Panc1 (cell line): ENCODE measurements at regions not wholly inside any gene's neighbourhood (a gene's known extent, or its start where the extent isn't known, plus 50 kb on each side); places are given as distances from the start of the nearest gene placed in this dataset.

Experiments
- ATAC-seq: fragments of 200-7000 bp; cut with Tn5 transposase; 2 replicates; pipeline ENCODE4 v1.9.1; 2020; ENCODE audit warnings: mild to moderate bottlenecking, moderate library complexity
- BruUV-seq: library from RNA; stranded (reverse); fragments of 400-500 nt; replicated peaks from 2 replicates; lab custom pipeline; 2021; lab: Mats Ljungman, UMichigan
- CTCF ChIA-PET: fragments of 300-600 bp; sonication (Branson Sonifier 250); formaldehyde crosslinking; loops from one replicate; lab custom pipeline; 2022; ENCODE audit warnings: antibody characterized with exemption; lab: Charles Lee
- POLR2A ChIA-PET: fragments of 300-600 bp; sonication (Branson Sonifier 250); formaldehyde crosslinking; loops from one replicate; lab custom pipeline; 2022; ENCODE audit warnings: antibody characterized with exemption; lab: Charles Lee
- DNase-seq: peaks from one replicate; pipeline ENCODE4 v3.0.0-alpha.2; 2010; ENCODE audit warnings: low read depth, low spot score
- H3K27ac ChIP-seq: 2 replicates; pipeline ENCODE4 v1.5.1; 2011; ENCODE audit warnings: mild to moderate bottlenecking, low read length, inconsistent platforms
- H3K27me3 ChIP-seq: fragments of 200-500 bp; sonication (Bioruptor generic); 2 replicates; pipeline ENCODE4 v1.6.0; 2014; ENCODE audit warnings: low read length, inconsistent platforms; ENCODE audit not compliant: control insufficient read depth, insufficient read depth
- H3K36me3 ChIP-seq: fragments of 200-500 bp; sonication (Bioruptor generic); 2 replicates; pipeline ENCODE4 v1.5.1; 2014; ENCODE audit warnings: inconsistent platforms, mild to moderate bottlenecking, low read length, moderate library complexity; ENCODE audit not compliant: control insufficient read depth, insufficient read depth
- H3K4me1 ChIP-seq: 2 replicates; pipeline ENCODE4 v1.5.1; 2011; ENCODE audit warnings: inconsistent platforms, mild to moderate bottlenecking, low read length, moderate library complexity; ENCODE audit not compliant: control insufficient read depth, insufficient read depth
- H3K4me3 ChIP-seq, 2 experiments: 2 replicates each; pipeline ENCODE4 v1.5.1; 2011 to 2012; ENCODE audit warnings: low read depth in 2 of 2, low read length in 2 of 2, mild to moderate bottlenecking in 2 of 2, inconsistent platforms in 1 of 2, moderate library complexity in 1 of 2
- H3K9me3 ChIP-seq: fragments of 200-500 bp; sonication (Bioruptor generic); 2 replicates; pipeline ENCODE4 v1.5.1; 2014; ENCODE audit warnings: low read depth, mild to moderate bottlenecking, inconsistent platforms, low read length, moderate library complexity; ENCODE audit not compliant: control insufficient read depth, insufficient read depth
- POLR2AphosphoS5 ChIP-seq: IDR thresholded peaks from 2 replicates; pipeline ENCODE4 v1.6.1; 2012; ENCODE audit warnings: mild to moderate bottlenecking, low read depth, low read length, moderate library complexity
- SIN3A ChIP-seq: IDR thresholded peaks from 2 replicates; pipeline ENCODE4 v1.6.1; 2012; ENCODE audit warnings: low read depth, mild to moderate bottlenecking, low read length, moderate library complexity, borderline replicate concordance; ENCODE audit not compliant: insufficient read depth
- TCF7L2 ChIP-seq: IDR thresholded peaks from 2 replicates; pipeline ENCODE4 v1.6.1; 2011; ENCODE audit warnings: mild to moderate bottlenecking, low read depth, low read length, inconsistent platforms
- in situ Hi-C: cut with HindIII; loops from 2 replicates; pipeline ENCODE4 v1.10.0; 2016; ENCODE audit warnings: low sequenced_read_pairs, low pct_unique_long_range_greater_than_20kb
- intact Hi-C: fragments of 100-400 bp; cut with micrococcal nuclease; formaldehyde crosslinking; loops from one replicate; pipeline ENCODE4 v1.10.0; 2022; ENCODE audit not compliant: unreplicated experiment
- TF ChIP-seq, protein P1 (sequence below): fragments of 450-650 bp; IDR thresholded peaks from 2 replicates; pipeline ENCODE4 v1.5.1; 2017; ENCODE audit warnings: mild to moderate bottlenecking
- TF ChIP-seq, protein P2 (sequence below), 2 experiments: IDR thresholded peaks; 2 replicates each; pipeline ENCODE4 v1.6.1; 2011 to 2012; ENCODE audit warnings: low read depth in 2 of 2, control low read depth in 1 of 2, low read length in 1 of 2, mild to moderate bottlenecking in 1 of 2, moderate library complexity in 1 of 2; ENCODE audit not compliant: insufficient read depth in 1 of 2

DNA sequence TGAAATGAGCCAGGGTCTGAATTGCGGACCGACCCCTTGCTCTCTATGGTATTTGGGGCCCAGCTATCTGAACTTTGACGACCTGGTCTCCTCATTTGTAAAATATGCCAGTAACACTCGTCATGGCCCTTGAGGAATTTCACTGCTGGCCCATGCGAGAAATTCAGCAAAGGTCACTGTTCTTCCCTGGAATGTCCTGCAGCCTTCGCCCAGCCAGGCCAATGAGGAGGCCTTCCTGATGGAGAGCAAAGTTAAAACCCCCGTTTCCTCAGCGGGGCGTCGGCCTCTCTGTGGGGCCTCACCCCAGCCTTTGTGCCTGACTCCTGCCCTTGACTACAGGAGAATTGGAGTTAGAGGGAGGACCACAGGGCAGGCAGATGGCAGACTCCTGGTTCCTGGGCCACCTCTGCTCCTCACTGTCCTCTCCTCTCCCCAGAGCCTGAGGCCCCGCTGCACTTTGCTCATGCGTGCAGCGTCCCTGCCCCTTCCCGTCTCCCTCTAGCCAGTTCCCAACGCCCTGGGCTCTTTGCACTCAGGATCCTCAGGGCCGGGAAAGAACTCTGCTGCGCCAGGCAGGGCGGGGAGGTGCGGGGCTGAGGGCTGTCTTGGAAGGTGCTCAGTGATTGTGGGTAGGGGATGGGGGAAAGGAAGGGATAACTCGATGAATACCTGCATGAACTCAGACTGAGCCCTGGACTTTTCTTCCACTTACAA is 257.0 kb upstream of the RAB6C start:
- H3K9me3 ChIP-seq: no peaks in the 10 kb centered on the region
- BruUV-seq: no TSS peak
- TF ChIP-seq, protein P1, sequence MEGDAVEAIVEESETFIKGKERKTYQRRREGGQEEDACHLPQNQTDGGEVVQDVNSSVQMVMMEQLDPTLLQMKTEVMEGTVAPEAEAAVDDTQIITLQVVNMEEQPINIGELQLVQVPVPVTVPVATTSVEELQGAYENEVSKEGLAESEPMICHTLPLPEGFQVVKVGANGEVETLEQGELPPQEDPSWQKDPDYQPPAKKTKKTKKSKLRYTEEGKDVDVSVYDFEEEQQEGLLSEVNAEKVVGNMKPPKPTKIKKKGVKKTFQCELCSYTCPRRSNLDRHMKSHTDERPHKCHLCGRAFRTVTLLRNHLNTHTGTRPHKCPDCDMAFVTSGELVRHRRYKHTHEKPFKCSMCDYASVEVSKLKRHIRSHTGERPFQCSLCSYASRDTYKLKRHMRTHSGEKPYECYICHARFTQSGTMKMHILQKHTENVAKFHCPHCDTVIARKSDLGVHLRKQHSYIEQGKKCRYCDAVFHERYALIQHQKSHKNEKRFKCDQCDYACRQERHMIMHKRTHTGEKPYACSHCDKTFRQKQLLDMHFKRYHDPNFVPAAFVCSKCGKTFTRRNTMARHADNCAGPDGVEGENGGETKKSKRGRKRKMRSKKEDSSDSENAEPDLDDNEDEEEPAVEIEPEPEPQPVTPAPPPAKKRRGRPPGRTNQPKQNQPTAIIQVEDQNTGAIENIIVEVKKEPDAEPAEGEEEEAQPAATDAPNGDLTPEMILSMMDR: no peak
- TF ChIP-seq TCF7L2 (no peak), SIN3A (no peak), POLR2AphosphoS5 (no peak)
- DNase-seq (no peak), ATAC-seq (no peak)
- H3K36me3 ChIP-seq: no peaks in the 10 kb centered on the region
- CTCF ChIA-PET: no interaction called here
- POLR2A ChIA-PET: no interaction called here
- peaks cover 4% of the 10 kb centered on the region for H3K27me3 ChIP-seq
- no peak overlapping the region for H3K4me3 ChIP-seq
- H3K27ac ChIP-seq: no peak overlapping the region
- no peaks in the 10 kb centered on the region for H3K4me1 ChIP-seq
- in situ Hi-C loops: no loop called here
- intact Hi-C loops: no loop called here

DNA sequence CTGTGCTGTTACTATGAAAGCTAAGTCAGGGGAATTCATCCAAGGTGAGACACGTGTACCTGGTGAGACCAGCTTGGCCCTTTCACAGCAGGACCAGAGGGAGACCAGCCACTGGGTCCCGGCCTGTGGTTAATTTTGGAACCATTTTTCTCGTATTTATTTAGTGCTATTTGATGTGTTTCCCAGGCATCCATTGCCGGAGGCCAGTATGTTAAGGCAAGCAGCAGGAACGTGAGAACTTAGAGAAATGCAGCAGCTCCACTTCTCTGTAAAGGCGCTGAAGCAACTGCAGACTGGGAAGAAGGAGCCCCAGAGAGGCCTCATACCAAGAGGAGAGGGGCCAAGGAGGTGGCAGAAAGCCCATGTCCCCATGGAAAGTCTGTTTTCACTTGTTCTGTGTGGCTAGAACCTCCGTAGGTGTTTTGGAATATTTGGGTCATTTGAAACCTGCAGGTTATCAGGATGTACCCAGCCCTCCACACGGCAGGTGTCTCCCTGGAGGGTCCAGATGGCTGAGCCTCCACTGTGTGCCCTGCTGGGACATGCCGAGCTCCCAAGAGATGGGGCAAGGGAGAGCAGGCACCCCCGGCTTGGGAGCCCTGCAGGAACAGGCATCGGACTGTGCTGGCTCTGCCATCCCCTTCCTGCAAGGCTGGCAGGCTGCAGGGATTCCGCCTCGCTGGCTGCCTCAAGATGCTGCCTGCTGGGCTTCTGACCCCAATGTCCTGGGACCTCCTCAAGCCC is 256.0 kb upstream of the RAB6C start:
- in situ Hi-C loops (no loop called here), intact Hi-C loops (no loop called here)
- no peak for TF ChIP-seq TCF7L2
- TF ChIP-seq, protein P2, sequence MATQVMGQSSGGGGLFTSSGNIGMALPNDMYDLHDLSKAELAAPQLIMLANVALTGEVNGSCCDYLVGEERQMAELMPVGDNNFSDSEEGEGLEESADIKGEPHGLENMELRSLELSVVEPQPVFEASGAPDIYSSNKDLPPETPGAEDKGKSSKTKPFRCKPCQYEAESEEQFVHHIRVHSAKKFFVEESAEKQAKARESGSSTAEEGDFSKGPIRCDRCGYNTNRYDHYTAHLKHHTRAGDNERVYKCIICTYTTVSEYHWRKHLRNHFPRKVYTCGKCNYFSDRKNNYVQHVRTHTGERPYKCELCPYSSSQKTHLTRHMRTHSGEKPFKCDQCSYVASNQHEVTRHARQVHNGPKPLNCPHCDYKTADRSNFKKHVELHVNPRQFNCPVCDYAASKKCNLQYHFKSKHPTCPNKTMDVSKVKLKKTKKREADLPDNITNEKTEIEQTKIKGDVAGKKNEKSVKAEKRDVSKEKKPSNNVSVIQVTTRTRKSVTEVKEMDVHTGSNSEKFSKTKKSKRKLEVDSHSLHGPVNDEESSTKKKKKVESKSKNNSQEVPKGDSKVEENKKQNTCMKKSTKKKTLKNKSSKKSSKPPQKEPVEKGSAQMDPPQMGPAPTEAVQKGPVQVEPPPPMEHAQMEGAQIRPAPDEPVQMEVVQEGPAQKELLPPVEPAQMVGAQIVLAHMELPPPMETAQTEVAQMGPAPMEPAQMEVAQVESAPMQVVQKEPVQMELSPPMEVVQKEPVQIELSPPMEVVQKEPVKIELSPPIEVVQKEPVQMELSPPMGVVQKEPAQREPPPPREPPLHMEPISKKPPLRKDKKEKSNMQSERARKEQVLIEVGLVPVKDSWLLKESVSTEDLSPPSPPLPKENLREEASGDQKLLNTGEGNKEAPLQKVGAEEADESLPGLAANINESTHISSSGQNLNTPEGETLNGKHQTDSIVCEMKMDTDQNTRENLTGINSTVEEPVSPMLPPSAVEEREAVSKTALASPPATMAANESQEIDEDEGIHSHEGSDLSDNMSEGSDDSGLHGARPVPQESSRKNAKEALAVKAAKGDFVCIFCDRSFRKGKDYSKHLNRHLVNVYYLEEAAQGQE (IDR thresholded peaks at IDR 0.05; ENCODE audit: insufficient read depth in 1 of 2, low read depth in 2 of 2, low read length in 1 of 2): no peak
- CTCF ChIA-PET: no interaction called here
- POLR2A ChIA-PET: no interaction called here
- H3K4me1 ChIP-seq: no peaks in the 10 kb centered on the region
- ATAC-seq: no peak
- H3K4me3 ChIP-seq: no peak overlapping the region
- H3K36me3 ChIP-seq: no peaks in the 10 kb centered on the region
- no TSS peak for BruUV-seq
- no peaks in the 10 kb centered on the region for H3K9me3 ChIP-seq
- H3K27ac ChIP-seq: no peak overlapping the region
- H3K27me3 ChIP-seq: peaks cover 2% of the 10 kb centered on the region
- no peak for DNase-seq
